ENCODE measurements at regions not wholly inside any gene's neighbourhood (a gene's known extent, or its start where the extent isn't known, plus 50 kb on each side); places are given as distances from the start of the nearest gene placed in this dataset.

- Histone ChIP-seq H3K9me2 (no peaks in the 10 kb centered on the region), H3K4me1 (ENCODE audit: control insufficient read depth in 1 of 2, insufficient read depth in 2 of 2, low read depth in 1 of 2, low read length in 1 of 2) (peaks cover 3 to 35% of the 10 kb centered on the region in 2 experiments; a peak in 3 of 4 replicates), H2AFZ (ENCODE audit: low read depth) (no peak overlapping the region; the same call in 1 of the 2 replicates), H3K36me3 (replicated peaks in 1 of 2; ENCODE audit: control insufficient read depth in 1 of 2, insufficient read depth in 2 of 2, low read length in 1 of 2) (peaks cover 0 to 5% of the 10 kb centered on the region in 2 experiments), H3K79me2 (ENCODE audit: insufficient read depth) (no peaks in the 10 kb centered on the region), H3K27ac (ENCODE audit: low read depth in 2 of 2, low read length in 1 of 2) (peak overlapping the region in 1 of 2 experiments; percentile 57; a peak in 3 of 4 replicates), H3K9me3 (no peaks in the 10 kb centered on the region), H4K20me1 (ENCODE audit: insufficient read depth) (no peaks in the 10 kb centered on the region), H3K27me3 (ENCODE audit: insufficient read depth) (no peaks in the 10 kb centered on the region), H3F3A (replicated peaks; ENCODE audit: insufficient read depth) (peaks cover 24% of the 10 kb centered on the region), H3K4me3 (ENCODE audit: low read depth in 2 of 2, low read length in 1 of 2) (no peak overlapping the region), H3K4me2 (peak overlapping the region; percentile 25; the same call in 1 of the 2 replicates), H3K9ac (no peak overlapping the region)
- TF ChIP-seq, protein P1, sequence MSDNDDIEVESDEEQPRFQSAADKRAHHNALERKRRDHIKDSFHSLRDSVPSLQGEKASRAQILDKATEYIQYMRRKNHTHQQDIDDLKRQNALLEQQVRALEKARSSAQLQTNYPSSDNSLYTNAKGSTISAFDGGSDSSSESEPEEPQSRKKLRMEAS (IDR thresholded peaks at IDR 0.05; ENCODE audit: low read depth) = no peak
- no peak for TF ChIP-seq POLR2AphosphoS5 (IDR thresholded peaks at IDR 0.05; ENCODE audit: low read depth, low read length)
- TF ChIP-seq RAD21 (IDR thresholded peaks at IDR 0.05; ENCODE audit: low read length) = no peak
- no peak for TF ChIP-seq FOSL2 (IDR thresholded peaks at IDR 0.05; ENCODE audit: borderline replicate concordance, low read depth)
- TF ChIP-seq JUND (IDR thresholded peaks at IDR 0.05) = no peak
- no peak for TF ChIP-seq NRF1 (IDR thresholded peaks at IDR 0.05; ENCODE audit: low read depth, low read length)
- TF ChIP-seq, protein P2, sequence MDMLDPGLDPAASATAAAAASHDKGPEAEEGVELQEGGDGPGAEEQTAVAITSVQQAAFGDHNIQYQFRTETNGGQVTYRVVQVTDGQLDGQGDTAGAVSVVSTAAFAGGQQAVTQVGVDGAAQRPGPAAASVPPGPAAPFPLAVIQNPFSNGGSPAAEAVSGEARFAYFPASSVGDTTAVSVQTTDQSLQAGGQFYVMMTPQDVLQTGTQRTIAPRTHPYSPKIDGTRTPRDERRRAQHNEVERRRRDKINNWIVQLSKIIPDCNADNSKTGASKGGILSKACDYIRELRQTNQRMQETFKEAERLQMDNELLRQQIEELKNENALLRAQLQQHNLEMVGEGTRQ (IDR thresholded peaks at IDR 0.05; ENCODE audit: borderline replicate concordance, low read depth, low read length) = no peak
- no peak for TF ChIP-seq MEF2A (IDR thresholded peaks at IDR 0.05; ENCODE audit: borderline replicate concordance, low read depth)
- TF ChIP-seq FOXM1 (IDR thresholded peaks at IDR 0.05; ENCODE audit: low read depth) = no peak
- TF ChIP-seq CHD2 (IDR thresholded peaks at IDR 0.05; ENCODE audit: low read length, partially characterized antibody) = no peak
- no peak for TF ChIP-seq RCOR1 (IDR thresholded peaks at IDR 0.05; ENCODE audit: low read length)
- TF ChIP-seq TAF1 (IDR thresholded peaks at IDR 0.05; ENCODE audit: borderline replicate concordance, low read depth, low read length) = no peak
- TF ChIP-seq RXRA (IDR thresholded peaks at IDR 0.05; ENCODE audit: borderline replicate concordance, low read depth) = no peak
- no peak for TF ChIP-seq SIN3A (IDR thresholded peaks at IDR 0.05; ENCODE audit: borderline replicate concordance, low read depth, low read length)
- DNase-seq = no peak
- WGBS (ENCODE audit: low lambda C conversion rate) = 94% methylated on average over 1 of the region's 1 CpG
- POLR2A ChIA-PET = no interaction called here
- CTCF ChIA-PET = interaction anchor here (1.4 kb wide), 1 partner anchor 60 kb away, joined by 3 read pairs; the partner anchor contains the start of gene SSR3
These were observed 59.5 kb upstream of the TIPARP start for GRCh38 chr3:156614642-156615511.

DNA sequence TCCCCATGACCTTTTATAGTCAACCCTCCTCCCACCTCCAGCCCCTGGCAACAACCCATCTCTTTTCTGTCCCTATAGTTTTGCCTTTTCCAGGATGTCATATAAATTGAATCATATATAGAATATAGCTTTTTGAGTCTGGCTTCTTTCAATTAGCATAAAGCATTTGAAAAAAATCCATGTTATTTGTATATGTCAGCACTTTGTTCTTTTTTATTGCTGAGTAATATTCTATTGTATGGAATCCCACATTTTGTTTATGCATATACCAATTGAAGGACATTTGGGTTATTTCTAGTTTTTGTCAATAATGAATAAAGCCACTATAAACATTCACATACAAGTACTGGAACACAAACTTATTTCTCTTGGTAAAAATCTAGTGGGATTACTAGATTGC lies 58.0 kb upstream of the SSR3 start:
- TF ChIP-seq ELF1 (IDR thresholded peaks at IDR 0.05) = no peak
- no peak for TF ChIP-seq SIN3A (IDR thresholded peaks at IDR 0.05; ENCODE audit: borderline replicate concordance, low read depth, low read length)
- no peak for TF ChIP-seq NFIC (IDR thresholded peaks at IDR 0.05; ENCODE audit: borderline replicate concordance)
- no peak for TF ChIP-seq CHD2 (IDR thresholded peaks at IDR 0.05; ENCODE audit: low read length, partially characterized antibody)
- no peak for TF ChIP-seq YY1 (IDR thresholded peaks at IDR 0.05; ENCODE audit: low read depth)
- TF ChIP-seq GABPA (IDR thresholded peaks at IDR 0.05; ENCODE audit: low read depth) = no peak
- no peak for TF ChIP-seq MEF2A (IDR thresholded peaks at IDR 0.05; ENCODE audit: borderline replicate concordance, low read depth)
- no peak for TF ChIP-seq PBX3 (IDR thresholded peaks at IDR 0.05)
- H3K4me1 ChIP-seq (ENCODE audit: control insufficient read depth in 1 of 2, insufficient read depth in 2 of 2, low read depth in 1 of 2, low read length in 1 of 2) = peaks cover 3 to 41% of the 10 kb centered on the region in 2 experiments; a peak in 3 of 4 replicates
- H3K9ac ChIP-seq = no peak overlapping the region
- no peak for DNase-seq
- no peak overlapping the region for H3K4me2 ChIP-seq
- H4K20me1 ChIP-seq (ENCODE audit: insufficient read depth) = no peaks in the 10 kb centered on the region
- no peak overlapping the region for H3K4me3 ChIP-seq (ENCODE audit: low read depth in 2 of 2, low read length in 1 of 2)
- H3K27ac ChIP-seq (ENCODE audit: low read depth in 2 of 2, low read length in 1 of 2) = no peak overlapping the region
- H2AFZ ChIP-seq (ENCODE audit: low read depth) = no peak overlapping the region
- no peaks in the 10 kb centered on the region for H3K27me3 ChIP-seq (ENCODE audit: insufficient read depth)
- H3K9me3 ChIP-seq = no peaks in the 10 kb centered on the region
- no peaks in the 10 kb centered on the region for H3K9me2 ChIP-seq
- peaks cover 0 to 5% of the 10 kb centered on the region in 2 experiments for H3K36me3 ChIP-seq (replicated peaks in 1 of 2; ENCODE audit: control insufficient read depth in 1 of 2, insufficient read depth in 2 of 2, low read length in 1 of 2)
- ChIA-PET POLR2A (no interaction called here), CTCF (no interaction called here)
- H3F3A ChIP-seq (replicated peaks; ENCODE audit: insufficient read depth) = peaks cover 18% of the 10 kb centered on the region
- no peaks in the 10 kb centered on the region for H3K79me2 ChIP-seq (ENCODE audit: insufficient read depth)

Data from SK-N-SH (cell line).